Prostate gland (tissue), 2 donors: ENCODE measurements at regions not wholly inside any gene's neighbourhood (a gene's known extent, or its start where the extent isn't known, plus 50 kb on each side); places are given as distances from the start of the nearest gene placed in this dataset.
"Not testable (repeated sequence)": the region's sequence is repeated elsewhere in the genome, so short reads cannot be mapped to it uniquely, and the experiment has no call there.

Experiments used
- DNase-seq: peaks from one replicate; pipeline ENCODE4 v3.0.0-alpha.2; 2019; ENCODE audit warnings: low spot score
- H3K27ac ChIP-seq, 2 donors: fragments of 200-600 bp; sonication (generic); 2 replicates each; pipeline ENCODE4 v1.5.1; 2017 to 2019
- H3K27me3 ChIP-seq: fragments of 200-600 bp; sonication (generic); replicated peaks from 2 replicates; pipeline ENCODE4 v1.5.1; 2019; ENCODE audit not compliant: insufficient read depth
- H3K36me3 ChIP-seq, 2 donors: fragments of 200-600 bp; sonication (generic); 1 replicate in 1 of 2; 2 replicates in 1 of 2; pipeline versions ENCODE4 v1.5.1 to v1.8.1; 2017 to 2019
- H3K4me1 ChIP-seq: fragments of 200-600 bp; sonication (generic); replicated peaks from 2 replicates; pipeline ENCODE4 v1.5.1; 2019
- H3K4me3 ChIP-seq, 2 donors: fragments of 200-600 bp; sonication (generic); 2 replicates each; pipeline ENCODE4 v1.5.1; 2017 to 2019
- H3K9me3 ChIP-seq: fragments of 200-600 bp; sonication (generic); 2 replicates; pipeline ENCODE4 v1.5.1; 2017
- POLR2A ChIP-seq: fragments of 450-650 bp; IDR thresholded peaks from one replicate; pipeline ENCODE4 v1.6.1; 2016; ENCODE audit warnings: antibody characterized with exemption, mild to moderate bottlenecking
- POLR2AphosphoS5 ChIP-seq: sonication (generic); formaldehyde crosslinking; IDR thresholded peaks from one replicate; pipeline ENCODE4 v1.6.1; 2017; ENCODE audit warnings: antibody characterized with exemption
- WGBS: methylation state at CpG from one replicate; pipeline ENCODE4 v1.1.5; 2018; 5-methylcytosine and 5-hydroxymethylcytosine counted together
- intact Hi-C: fragments of 100-400 bp; cut with DNase I; formaldehyde crosslinking; loops from one replicate; pipeline ENCODE4 v1.14.2; 2022
- TF ChIP-seq, protein P1 (sequence below), 4 experiments: fragments of 200-600 bp in 2 of 4; fragments of 450-650 bp in 2 of 4; sonication (generic) in 2 of 4; IDR thresholded peaks; 1 replicate in 3 of 4; 2 replicates in 1 of 4; pipeline ENCODE4 v1.5.1; 2016 to 2019; ENCODE audit warnings: antibody characterized with exemption in 4 of 4, mild to moderate bottlenecking in 2 of 4, moderate library complexity in 2 of 4

- 97% methylated on average over 8 of the region's 8 CpGs for WGBS
- intact Hi-C loops = no loop called here
These were observed 119.6 kb upstream of the BRWD3 start for GRCh38 chrX:80929251-80929650.

DNA sequence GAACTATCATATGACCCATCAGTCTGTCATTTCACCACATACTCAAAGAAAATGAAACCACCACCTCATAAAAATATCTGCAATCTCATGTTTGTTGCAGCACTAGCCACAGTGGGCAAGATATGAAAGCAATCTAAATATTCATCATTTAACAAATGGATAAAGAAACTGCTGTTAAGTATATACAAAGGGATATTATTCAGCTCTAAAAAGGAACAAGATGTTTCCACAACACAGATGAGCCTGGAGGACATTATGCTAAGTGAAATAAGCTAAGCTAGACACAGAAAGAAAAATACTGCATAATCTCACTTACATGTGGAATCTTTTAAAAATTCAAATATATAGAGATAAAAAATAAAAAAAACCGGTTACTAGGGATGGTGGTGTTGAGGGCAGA is 108.2 kb upstream of the BRWD3 start:
- WGBS = 82% methylated on average over 1 of the region's 1 CpG
- Histone ChIP-seq H3K27me3 (no peaks in the 10 kb centered on the region), H3K4me3 (no peak overlapping the region), H3K36me3 (no peaks in the 10 kb centered on the region), H3K9me3 (no peaks in the 10 kb centered on the region), H3K27ac (no peak overlapping the region), H3K4me1 (no peaks in the 10 kb centered on the region)
- intact Hi-C loops = no loop called here
- no peak for DNase-seq
- TF ChIP-seq POLR2A (no peak), POLR2AphosphoS5 (no peak)
- TF ChIP-seq, protein P1, sequence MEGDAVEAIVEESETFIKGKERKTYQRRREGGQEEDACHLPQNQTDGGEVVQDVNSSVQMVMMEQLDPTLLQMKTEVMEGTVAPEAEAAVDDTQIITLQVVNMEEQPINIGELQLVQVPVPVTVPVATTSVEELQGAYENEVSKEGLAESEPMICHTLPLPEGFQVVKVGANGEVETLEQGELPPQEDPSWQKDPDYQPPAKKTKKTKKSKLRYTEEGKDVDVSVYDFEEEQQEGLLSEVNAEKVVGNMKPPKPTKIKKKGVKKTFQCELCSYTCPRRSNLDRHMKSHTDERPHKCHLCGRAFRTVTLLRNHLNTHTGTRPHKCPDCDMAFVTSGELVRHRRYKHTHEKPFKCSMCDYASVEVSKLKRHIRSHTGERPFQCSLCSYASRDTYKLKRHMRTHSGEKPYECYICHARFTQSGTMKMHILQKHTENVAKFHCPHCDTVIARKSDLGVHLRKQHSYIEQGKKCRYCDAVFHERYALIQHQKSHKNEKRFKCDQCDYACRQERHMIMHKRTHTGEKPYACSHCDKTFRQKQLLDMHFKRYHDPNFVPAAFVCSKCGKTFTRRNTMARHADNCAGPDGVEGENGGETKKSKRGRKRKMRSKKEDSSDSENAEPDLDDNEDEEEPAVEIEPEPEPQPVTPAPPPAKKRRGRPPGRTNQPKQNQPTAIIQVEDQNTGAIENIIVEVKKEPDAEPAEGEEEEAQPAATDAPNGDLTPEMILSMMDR (IDR thresholded peaks at IDR 0.05) = no peak

More at GRCh38 chrX:80929251-80929650, 119.6 kb upstream of the BRWD3 start:
- no peak overlapping the region for H3K4me3 ChIP-seq
- no peaks in the 10 kb centered on the region for H3K36me3 ChIP-seq
- no peaks in the 10 kb centered on the region for H3K27me3 ChIP-seq
- no peak for DNase-seq
- no peak for TF ChIP-seq POLR2AphosphoS5
- TF ChIP-seq POLR2A = no peak
- TF ChIP-seq, protein P1 (IDR thresholded peaks at IDR 0.05) = no peak
- no peak overlapping the region for H3K27ac ChIP-seq
- no peaks in the 10 kb centered on the region for H3K4me1 ChIP-seq
- H3K9me3 ChIP-seq = no peaks in the 10 kb centered on the region

GRCh38 chrX:80912351-80912750 is 102.7 kb upstream of the BRWD3 start:
- H3K36me3 ChIP-seq, H3K9me3 ChIP-seq, DNase-seq, H3K27me3 ChIP-seq, H3K4me1 ChIP-seq, intact Hi-C loops, H3K4me3 ChIP-seq, H3K27ac ChIP-seq: not testable (repeated sequence)
- WGBS = 97% methylated on average over 2 of the region's 2 CpGs

GRCh38 chrX:80879916-80880315 is 70.2 kb upstream of the BRWD3 start:
- H3K4me1 ChIP-seq = no peaks in the 10 kb centered on the region
- peak; percentile 3 for DNase-seq
- intact Hi-C loops = loop anchor here (5.0 kb wide), 1 partner anchor 532 kb away; no protein-coding TSS in a partner anchor
- no peaks in the 10 kb centered on the region for H3K9me3 ChIP-seq
- H3K36me3 ChIP-seq = no peaks in the 10 kb centered on the region
- TF ChIP-seq, protein P1 (IDR thresholded peaks at IDR 0.05) = no peak
- no peak for TF ChIP-seq POLR2AphosphoS5
- TF ChIP-seq POLR2A = no peak
- H3K27me3 ChIP-seq = no peaks in the 10 kb centered on the region
- WGBS = 7% methylated on average over 1 of the region's 1 CpG
- no peak overlapping the region for H3K4me3 ChIP-seq
- H3K27ac ChIP-seq = no peak overlapping the region

GRCh38 chrX:80879143-80879542 is 69.5 kb upstream of the BRWD3 start:
- peak; percentile 9 for DNase-seq
- Histone ChIP-seq H3K27me3 (no peaks in the 10 kb centered on the region), H3K4me1 (no peaks in the 10 kb centered on the region), H3K27ac (no peak overlapping the region), H3K4me3 (no peak overlapping the region), H3K9me3 (no peaks in the 10 kb centered on the region), H3K36me3 (no peaks in the 10 kb centered on the region)
- TF ChIP-seq POLR2A (no peak), POLR2AphosphoS5 (no peak)
- TF ChIP-seq, protein P1 (IDR thresholded peaks at IDR 0.05) = no peak
- intact Hi-C loops = loop anchor here (5.0 kb wide), 1 partner anchor 533 kb away; no protein-coding TSS in a partner anchor
- WGBS = 100% methylated on average over 1 of the region's 1 CpG
